Breast epithelium (tissue), 3 donors: ENCODE measurements at regions not wholly inside any gene's neighbourhood (a gene's known extent, or its start where the extent isn't known, plus 50 kb on each side); places are given as distances from the start of the nearest gene placed in this dataset.

Source experiments
- CTCF ChIP-seq, 3 donors: fragments of 450-650 bp; IDR thresholded peaks; one replicate each; pipeline ENCODE4 v1.5.1; 2016 to 2017; ENCODE audit warnings: antibody characterized with exemption in 3 of 3, mild to moderate bottlenecking in 3 of 3, moderate library complexity in 3 of 3
- POLR2A ChIP-seq: fragments of 450-650 bp; IDR thresholded peaks from one replicate; pipeline ENCODE4 v1.6.1; 2016; ENCODE audit warnings: antibody characterized with exemption, mild to moderate bottlenecking, moderate library complexity

GRCh38 chr20:47857569-47858464 is 72.5 kb upstream of the SULF2 start:
- no peak for TF ChIP-seq POLR2A
- TF ChIP-seq CTCF (IDR thresholded peaks at IDR 0.05): no peak
